SH-SY5Y (cell line): ENCODE measurements at regions not wholly inside any gene's neighbourhood (a gene's known extent, or its start where the extent isn't known, plus 50 kb on each side); places are given as distances from the start of the nearest gene placed in this dataset.

Source experiments
- GATA2 ChIP-seq: IDR thresholded peaks from 2 replicates; pipeline ENCODE4 v1.6.1; 2011; ENCODE audit warnings: mild to moderate bottlenecking, low read depth, low read length
- GATA3 ChIP-seq: IDR thresholded peaks from 2 replicates; pipeline ENCODE4 v1.6.1; 2011; ENCODE audit warnings: low read depth, mild to moderate bottlenecking, low read length, moderate library complexity

- TF ChIP-seq GATA3 = no peak
- no peak for TF ChIP-seq GATA2
Observed at GRCh38 chr7:131042269-131043160, 285.2 kb upstream of the MKLN1 start.

- TF ChIP-seq GATA2 (no peak), GATA3 (no peak)
Observed at GRCh38 chr7:131045526-131045925, 282.1 kb upstream of the MKLN1 start.

- TF ChIP-seq GATA3 (no peak), GATA2 (no peak)
Observed at GRCh38 chr7:131046246-131046645, 281.4 kb upstream of the MKLN1 start.

GRCh38 chr7:131047651-131048304 is 279.9 kb upstream of the MKLN1 start:
- TF ChIP-seq GATA2 (no peak), GATA3 (no peak)

- TF ChIP-seq GATA3 (no peak), GATA2 (no peak)
Observed at GRCh38 chr7:131051304-131051703, 276.4 kb upstream of the MKLN1 start.

- TF ChIP-seq GATA3 (no peak), GATA2 (no peak)
Observed at GRCh38 chr7:131052285-131052904, 275.3 kb upstream of the MKLN1 start.

GRCh38 chr7:131056007-131056406 is 271.7 kb upstream of the MKLN1 start:
- no peak for TF ChIP-seq GATA2
- no peak for TF ChIP-seq GATA3

GRCh38 chr7:131057015-131057793 is 270.5 kb upstream of the MKLN1 start:
- no peak for TF ChIP-seq GATA3
- TF ChIP-seq GATA2 = no peak

- TF ChIP-seq GATA3 (no peak), GATA2 (no peak)
Observed at GRCh38 chr7:131057794-131058070, 269.9 kb upstream of the MKLN1 start.

GRCh38 chr7:131061158-131061557 is 266.5 kb upstream of the MKLN1 start:
- no peak for TF ChIP-seq GATA3
- TF ChIP-seq GATA2 = no peak; the same call in 1 of the 2 replicates

GRCh38 chr7:131061818-131062217 is 265.9 kb upstream of the MKLN1 start:
- no peak for TF ChIP-seq GATA3
- TF ChIP-seq GATA2 = no peak

GRCh38 chr7:131066635-131067034 is 261.0 kb upstream of the MKLN1 start:
- no peak for TF ChIP-seq GATA2
- TF ChIP-seq GATA3 = no peak

GRCh38 chr7:131067220-131067619 is 260.5 kb upstream of the MKLN1 start:
- no peak for TF ChIP-seq GATA3
- TF ChIP-seq GATA2 = no peak

- TF ChIP-seq GATA3 (no peak), GATA2 (no peak)
Observed at GRCh38 chr7:131068604-131069021, 259.1 kb upstream of the MKLN1 start.
